SIG-M5 treated with dmso at 0.1 percent for 504 hours (cell line): ENCODE measurements at regions not wholly inside any gene's neighbourhood (a gene's known extent, or its start where the extent isn't known, plus 50 kb on each side); places are given as distances from the start of the nearest gene placed in this dataset.

Experiments
- DNase-seq: peaks from one replicate; lab custom pipeline; 2025; ENCODE audit not compliant: unreplicated experiment; lab: John Stamatoyannopoulos, UW

GRCh38 chr11:119830400-119830799 is 101.4 kb upstream of the NECTIN1 start:
- DNase-seq = no peak

- DNase-seq = no peak
Measured at GRCh38 chr11:119829402-119829801, 100.4 kb upstream of the NECTIN1 start.

- DNase-seq = no peak
Measured at GRCh38 chr11:119828819-119829218, 99.8 kb upstream of the NECTIN1 start.

GRCh38 chr11:119828006-119828405 is 99.0 kb upstream of the NECTIN1 start:
- DNase-seq = no peak

GRCh38 chr11:119827113-119827512 is 98.1 kb upstream of the NECTIN1 start:
- DNase-seq = no peak

- DNase-seq = no peak
Measured at GRCh38 chr11:119823077-119823476, 94.1 kb upstream of the NECTIN1 start.

- DNase-seq = no peak
Measured at GRCh38 chr11:119816660-119817059, 87.7 kb upstream of the NECTIN1 start.

GRCh38 chr11:119814766-119815165 is 85.8 kb upstream of the NECTIN1 start:
- no peak for DNase-seq

- DNase-seq = no peak
Measured at GRCh38 chr11:119810478-119811232, 81.7 kb upstream of the NECTIN1 start.

- no peak for DNase-seq
Measured at GRCh38 chr11:119809346-119809745, 80.3 kb upstream of the NECTIN1 start.

GRCh38 chr11:119808407-119809185 is 79.6 kb upstream of the NECTIN1 start:
- DNase-seq = no peak

GRCh38 chr11:119807841-119808240 is 78.8 kb upstream of the NECTIN1 start:
- no peak for DNase-seq

GRCh38 chr11:119807402-119807801 is 78.4 kb upstream of the NECTIN1 start:
- no peak for DNase-seq

- no peak for DNase-seq
Measured at GRCh38 chr11:119806064-119806915, 77.3 kb upstream of the NECTIN1 start.

GRCh38 chr11:119805663-119806062 is 76.7 kb upstream of the NECTIN1 start:
- no peak for DNase-seq

- DNase-seq = no peak
Measured at GRCh38 chr11:119804698-119805097, 75.7 kb upstream of the NECTIN1 start.

GRCh38 chr11:119803726-119804294 is 74.8 kb upstream of the NECTIN1 start:
- no peak for DNase-seq

- DNase-seq = no peak
Measured at GRCh38 chr11:119803139-119803538, 74.1 kb upstream of the NECTIN1 start.

GRCh38 chr11:119802670-119803069 is 73.7 kb upstream of the NECTIN1 start:
- DNase-seq = no peak

GRCh38 chr11:119800619-119801018 is 71.6 kb upstream of the NECTIN1 start:
- DNase-seq = no peak

GRCh38 chr11:119800171-119800570 is 71.2 kb upstream of the NECTIN1 start:
- DNase-seq = no peak
